ENCODE measurements at regions not wholly inside any gene's neighbourhood (a gene's known extent, or its start where the extent isn't known, plus 50 kb on each side); places are given as distances from the start of the nearest gene placed in this dataset.

DNA sequence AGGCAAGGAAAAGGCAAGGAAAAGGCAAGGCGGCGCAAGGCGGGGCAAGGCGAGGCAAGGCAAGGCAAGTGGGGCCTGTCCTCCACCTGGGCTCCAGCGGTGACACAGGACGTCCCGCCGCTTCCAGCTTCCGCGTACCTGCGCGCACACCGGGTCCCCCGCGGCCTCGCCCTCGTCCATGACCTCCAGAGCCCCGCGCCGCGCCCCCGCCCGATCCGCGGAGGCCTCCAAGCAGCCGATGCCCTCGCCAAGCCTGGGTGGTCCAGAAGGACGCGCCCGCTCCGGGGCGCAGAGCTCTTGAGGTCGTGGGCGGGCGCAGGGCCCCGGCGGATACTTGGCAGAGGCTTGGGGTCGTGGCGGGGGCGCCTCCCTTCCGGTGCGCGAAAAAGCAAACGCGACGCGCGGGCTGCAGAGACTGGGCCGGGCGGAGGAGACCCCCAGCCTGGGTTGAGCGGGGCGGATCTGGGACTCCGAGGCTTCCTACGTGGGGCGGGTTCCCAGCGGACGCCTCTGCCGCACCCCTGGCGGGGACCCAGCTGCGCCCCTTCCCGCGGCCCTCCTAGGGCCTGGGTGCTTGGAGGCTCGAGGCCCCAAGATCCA lies 60.8 kb upstream of the EIF5 start:
- H3K36me3 Mint-ChIP-seq = no peaks in the 10 kb centered on the region
- H3K9me3 ChIP-seq (ENCODE audit: low read length) = no peaks in the 10 kb centered on the region
- ChIA-PET CTCF (no interaction called here), POLR2A (no interaction called here)
- no peak overlapping the region for H3K4me3 ChIP-seq (ENCODE audit: low read length)
- peaks cover 36 to 54% of the 10 kb centered on the region in 2 donors for H3K27me3 Mint-ChIP-seq
- H3K27me3 ChIP-seq (ENCODE audit: insufficient read depth, low read length, poor library complexity, severe bottlenecking) = peaks cover 5% of the 10 kb centered on the region
- no peak overlapping the region for H3K27ac ChIP-seq (ENCODE audit: low read depth, low read length)
- no peak for DNase-seq
- no peak overlapping the region for H3K27ac Mint-ChIP-seq
- no peaks in the 10 kb centered on the region for H3K36me3 ChIP-seq (ENCODE audit: insufficient read depth, low read length)
- H3K9me3 Mint-ChIP-seq = peaks cover 0 to 5% (median 0%) of the 10 kb centered on the region in 5 donors
- no peaks in the 10 kb centered on the region for H3K4me1 ChIP-seq (ENCODE audit: insufficient read depth, low read length)
- H3K4me3 Mint-ChIP-seq = no peak overlapping the region
- H3K4me1 Mint-ChIP-seq = peaks cover 0 to 3% (median 0%) of the 10 kb centered on the region in 3 donors

DNA sequence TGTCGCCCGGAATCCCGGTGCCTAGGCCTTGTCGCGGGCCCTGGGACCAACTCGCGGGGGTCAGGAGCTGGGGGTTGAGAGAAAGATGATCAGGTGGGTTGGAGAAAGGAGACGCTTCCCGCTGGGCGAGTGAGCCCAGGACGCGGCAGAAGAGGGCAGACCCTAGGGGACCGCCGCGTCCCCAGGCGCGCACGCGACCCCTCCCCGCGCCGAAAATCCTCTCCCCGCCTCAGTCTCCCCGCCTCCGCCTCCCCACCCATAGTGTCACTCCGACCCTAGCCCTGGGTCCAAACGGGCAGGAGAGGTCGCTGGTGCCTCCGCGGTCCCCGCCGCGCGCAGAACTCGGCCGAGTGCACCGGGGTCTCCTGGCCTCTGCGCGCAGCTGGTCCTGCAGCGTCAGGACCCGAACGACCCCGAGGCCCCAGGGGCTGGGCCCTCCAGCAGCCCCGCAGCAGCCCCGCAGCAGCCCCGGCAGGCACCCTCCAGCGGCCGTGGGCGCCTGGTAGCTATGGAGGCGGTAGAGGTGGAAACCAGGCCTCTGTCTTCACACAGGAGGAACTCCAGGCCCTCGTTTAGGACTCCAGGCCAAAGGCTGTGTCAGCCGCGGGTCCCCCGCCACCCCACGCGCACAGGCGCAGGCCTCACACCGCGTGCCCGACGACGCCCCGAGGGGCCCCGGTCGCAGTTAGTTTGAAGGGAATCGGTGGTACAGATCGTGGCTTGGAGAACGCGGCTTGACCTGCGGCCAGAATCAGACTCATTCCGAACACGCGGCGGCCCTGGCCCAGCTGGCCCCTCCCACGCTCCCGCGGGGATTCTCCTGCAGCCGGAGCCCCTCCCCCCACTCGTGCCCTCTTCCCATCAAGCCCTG lies 60.1 kb upstream of the EIF5 start:
- H3K9me3 ChIP-seq (ENCODE audit: low read length) = no peaks in the 10 kb centered on the region
- POLR2A ChIA-PET = no interaction called here

GRCh38 chr14:103275000-103275399 lies 59.0 kb upstream of the EIF5 start:
- peaks cover 5% of the 10 kb centered on the region for H3K27me3 ChIP-seq (ENCODE audit: insufficient read depth, low read length, poor library complexity, severe bottlenecking)
- no peak overlapping the region for H3K4me3 Mint-ChIP-seq
- H3K36me3 Mint-ChIP-seq = no peaks in the 10 kb centered on the region
- CTCF ChIA-PET = no interaction called here
- no peak overlapping the region for H3K27ac ChIP-seq (ENCODE audit: low read depth, low read length)
- H3K4me3 ChIP-seq (ENCODE audit: low read length) = no peak overlapping the region
- DNase-seq = no peak
- no peaks in the 10 kb centered on the region for H3K4me1 ChIP-seq (ENCODE audit: insufficient read depth, low read length)
- peaks cover 36 to 49% of the 10 kb centered on the region in 2 donors for H3K27me3 Mint-ChIP-seq
- peaks cover 0 to 7% (median 0%) of the 10 kb centered on the region in 3 donors for H3K4me1 Mint-ChIP-seq
- no peaks in the 10 kb centered on the region for H3K36me3 ChIP-seq (ENCODE audit: insufficient read depth, low read length)
- peaks cover 0 to 5% (median 0%) of the 10 kb centered on the region in 5 donors for H3K9me3 Mint-ChIP-seq
- no peak overlapping the region for H3K27ac Mint-ChIP-seq
- no peaks in the 10 kb centered on the region for H3K9me3 ChIP-seq (ENCODE audit: low read length)
- POLR2A ChIA-PET = no interaction called here

More for the DNA sequence above, 60.1 kb upstream of the EIF5 start:
- no peak overlapping the region for H3K27ac Mint-ChIP-seq
- H3K36me3 ChIP-seq (ENCODE audit: insufficient read depth, low read length) = no peaks in the 10 kb centered on the region
- no peak for DNase-seq
- H3K27me3 Mint-ChIP-seq = peaks cover 35 to 53% of the 10 kb centered on the region in 2 donors
- CTCF ChIA-PET = no interaction called here
- H3K4me3 Mint-ChIP-seq = no peak overlapping the region
- no peaks in the 10 kb centered on the region for H3K36me3 Mint-ChIP-seq
- H3K27ac ChIP-seq (ENCODE audit: low read depth, low read length) = no peak overlapping the region
- H3K9me3 Mint-ChIP-seq = peaks cover 0 to 5% (median 0%) of the 10 kb centered on the region in 5 donors
- peaks cover 0 to 3% (median 0%) of the 10 kb centered on the region in 3 donors for H3K4me1 Mint-ChIP-seq
- peaks cover 5% of the 10 kb centered on the region for H3K27me3 ChIP-seq (ENCODE audit: insufficient read depth, low read length, poor library complexity, severe bottlenecking)
- no peaks in the 10 kb centered on the region for H3K4me1 ChIP-seq (ENCODE audit: insufficient read depth, low read length)
- no peak overlapping the region for H3K4me3 ChIP-seq (ENCODE audit: low read length)

- ChIA-PET POLR2A (no interaction called here), CTCF (interaction anchor here (0.6 kb wide), 1 partner anchor 968 kb away, joined by 3 read pairs; no protein-coding TSS in a partner anchor)
- Mint-ChIP-seq H3K27me3 (peaks cover 45 to 55% of the 10 kb centered on the region in 2 donors), H3K9me3 (peaks cover 0 to 5% (median 0%) of the 10 kb centered on the region in 5 donors), H3K27ac (no peak overlapping the region), H3K36me3 (no peaks in the 10 kb centered on the region), H3K4me1 (peaks cover 0 to 4% (median 0%) of the 10 kb centered on the region in 3 donors), H3K4me3 (peak overlapping the region in 1 of 7 donors; percentile 23)
- peaks cover 8% of the 10 kb centered on the region for H3K27me3 ChIP-seq (ENCODE audit: insufficient read depth, low read length, poor library complexity, severe bottlenecking)
- no peaks in the 10 kb centered on the region for H3K36me3 ChIP-seq (ENCODE audit: insufficient read depth, low read length)
- H3K4me1 ChIP-seq (ENCODE audit: insufficient read depth, low read length) = no peaks in the 10 kb centered on the region
- H3K27ac ChIP-seq (ENCODE audit: low read depth, low read length) = no peak overlapping the region
- H3K9me3 ChIP-seq (ENCODE audit: low read length) = no peaks in the 10 kb centered on the region
- H3K4me3 ChIP-seq (ENCODE audit: low read length) = no peak overlapping the region
- DNase-seq = no peak
Observed at GRCh38 chr14:103277931-103278330, 56.1 kb upstream of the EIF5 start.

DNA sequence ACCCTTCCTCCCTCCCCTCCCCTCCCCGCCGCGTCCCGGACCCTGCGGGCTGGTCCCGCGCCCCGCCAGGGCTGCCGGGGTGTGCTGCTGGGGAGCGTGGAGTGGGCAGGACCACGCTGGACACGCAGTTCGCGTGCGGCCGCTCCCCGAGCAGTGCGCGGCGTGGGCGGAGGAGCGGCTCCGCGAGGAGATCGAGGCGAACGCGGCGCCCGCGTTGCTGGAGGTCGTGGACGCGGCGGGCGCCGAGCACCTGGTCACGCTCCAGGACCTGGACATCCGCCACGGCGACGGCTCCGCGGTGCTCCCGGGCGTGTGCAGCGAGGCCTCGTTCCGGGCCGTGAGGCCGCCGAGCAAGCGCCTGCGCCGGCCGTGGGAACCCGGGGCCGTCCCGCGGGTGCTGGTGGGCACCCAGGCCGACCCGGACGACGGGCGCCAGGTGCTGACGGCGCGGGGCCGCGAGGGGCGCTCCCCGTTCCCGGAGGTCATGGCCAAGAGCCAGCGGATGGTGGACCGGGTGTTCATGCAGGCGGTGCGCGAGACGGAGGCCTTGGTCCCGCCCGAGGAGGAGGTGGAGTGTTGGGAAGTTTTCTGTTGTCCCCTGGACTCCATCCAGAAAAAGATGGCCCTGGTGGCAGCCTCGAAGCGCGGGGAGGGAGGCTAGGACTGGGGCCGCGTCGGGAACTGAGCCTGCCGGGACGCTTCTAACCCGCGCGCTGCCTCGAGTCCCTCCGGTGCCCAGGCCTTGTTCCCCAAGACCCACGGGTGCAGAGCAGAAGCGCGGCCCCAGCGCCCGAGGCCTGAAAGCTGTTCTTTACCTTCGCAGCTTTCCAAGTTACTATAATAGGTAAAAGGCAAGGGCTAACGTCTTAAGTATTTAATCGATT lies 54.7 kb upstream of the EIF5 start:
- peaks cover 8% of the 10 kb centered on the region for H3K27me3 ChIP-seq (ENCODE audit: insufficient read depth, low read length, poor library complexity, severe bottlenecking)
- peak overlapping the region in 3 of 7 donors; percentile 22 to 56 (median 38) for H3K4me3 Mint-ChIP-seq

DNA sequence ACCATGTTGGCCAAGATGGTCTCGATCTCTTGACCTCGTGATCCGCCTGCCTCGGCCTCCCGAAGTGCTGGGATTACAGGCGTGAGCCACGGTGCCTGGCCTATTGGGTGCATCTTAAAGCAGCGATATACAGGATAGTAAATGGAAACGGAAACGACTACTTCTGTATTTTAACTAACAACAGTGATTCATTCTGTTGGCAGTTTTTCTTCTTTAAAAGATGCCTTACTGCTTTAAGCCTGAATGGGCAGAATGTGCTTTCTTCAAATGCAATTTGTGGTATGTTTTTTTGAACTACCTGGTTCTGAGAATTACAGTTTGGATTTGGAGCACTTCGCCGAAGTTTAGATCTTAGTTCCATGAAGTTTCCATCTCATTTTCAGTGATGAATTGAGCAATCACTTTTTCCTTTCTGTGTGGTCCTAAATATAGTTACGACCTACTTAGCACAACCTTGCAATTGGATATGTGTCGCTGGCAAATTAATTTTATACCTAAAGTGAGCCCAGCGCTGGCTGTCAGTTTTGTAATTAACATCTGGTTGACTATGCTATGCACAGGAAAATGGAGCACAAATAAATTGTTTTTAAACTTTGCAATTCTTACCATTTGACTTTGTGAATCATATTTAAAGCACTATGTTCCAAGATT lies 53.6 kb upstream of the EIF5 start:
- DNase-seq = no peak
- Mint-ChIP-seq H3K4me1 (peaks cover 0 to 4% (median 0%) of the 10 kb centered on the region in 3 donors), H3K27me3 (peaks cover 53 to 67% of the 10 kb centered on the region in 2 donors), H3K36me3 (no peaks in the 10 kb centered on the region), H3K9me3 (no peaks in the 10 kb centered on the region), H3K27ac (no peak overlapping the region), H3K4me3 (peak overlapping the region in 1 of 7 donors; percentile 56)
- Histone ChIP-seq H3K9me3 (ENCODE audit: low read length) (no peaks in the 10 kb centered on the region), H3K4me3 (ENCODE audit: low read length) (no peak overlapping the region), H3K36me3 (ENCODE audit: insufficient read depth, low read length) (no peaks in the 10 kb centered on the region), H3K27me3 (ENCODE audit: insufficient read depth, low read length, poor library complexity, severe bottlenecking) (peaks cover 8% of the 10 kb centered on the region), H3K4me1 (ENCODE audit: insufficient read depth, low read length) (no peaks in the 10 kb centered on the region), H3K27ac (ENCODE audit: low read depth, low read length) (no peak overlapping the region)
- POLR2A ChIA-PET = no interaction called here
- CTCF ChIA-PET = interaction anchor here (1.4 kb wide), 1 partner anchor 11 kb away, joined by 6 read pairs; no protein-coding TSS in a partner anchor

More for the DNA sequence above, 54.7 kb upstream of the EIF5 start:
- no peak overlapping the region for H3K27ac Mint-ChIP-seq
- Histone ChIP-seq H3K9me3 (ENCODE audit: low read length) (no peaks in the 10 kb centered on the region), H3K4me3 (ENCODE audit: low read length) (no peak overlapping the region), H3K27ac (ENCODE audit: low read depth, low read length) (no peak overlapping the region), H3K36me3 (ENCODE audit: insufficient read depth, low read length) (no peaks in the 10 kb centered on the region), H3K4me1 (ENCODE audit: insufficient read depth, low read length) (no peaks in the 10 kb centered on the region)
- ChIA-PET CTCF (no interaction called here), POLR2A (no interaction called here)
- no peak for DNase-seq
- H3K9me3 Mint-ChIP-seq = peaks cover 0 to 5% (median 0%) of the 10 kb centered on the region in 5 donors
- H3K36me3 Mint-ChIP-seq = no peaks in the 10 kb centered on the region
- H3K4me1 Mint-ChIP-seq = peaks cover 0 to 4% (median 0%) of the 10 kb centered on the region in 3 donors
- peaks cover 48 to 68% of the 10 kb centered on the region in 2 donors for H3K27me3 Mint-ChIP-seq

GRCh38 chr14:103281496-103282231 lies 52.4 kb upstream of the EIF5 start:
- Mint-ChIP-seq H3K4me3 (no peak overlapping the region), H3K27me3 (peaks cover 44 to 71% of the 10 kb centered on the region in 2 donors), H3K36me3 (no peaks in the 10 kb centered on the region), H3K9me3 (no peaks in the 10 kb centered on the region), H3K4me1 (peaks cover 0 to 4% (median 0%) of the 10 kb centered on the region in 3 donors), H3K27ac (peak overlapping the region in 1 of 8 donors; percentile 4)
- H3K27ac ChIP-seq (ENCODE audit: low read depth, low read length) = no peak overlapping the region
- no peak overlapping the region for H3K4me3 ChIP-seq (ENCODE audit: low read length)
- peaks cover 8% of the 10 kb centered on the region for H3K27me3 ChIP-seq (ENCODE audit: insufficient read depth, low read length, poor library complexity, severe bottlenecking)
- no peaks in the 10 kb centered on the region for H3K36me3 ChIP-seq (ENCODE audit: insufficient read depth, low read length)
- CTCF ChIA-PET = interaction anchor here (1.4 kb wide), 1 partner anchor 10 kb away, joined by 6 read pairs; no protein-coding TSS in a partner anchor
- no peak for DNase-seq
- H3K4me1 ChIP-seq (ENCODE audit: insufficient read depth, low read length) = no peaks in the 10 kb centered on the region
- POLR2A ChIA-PET = no interaction called here
- no peaks in the 10 kb centered on the region for H3K9me3 ChIP-seq (ENCODE audit: low read length)

Measured in CD8-positive, alpha-beta memory T cell (primary cell).